SKM-1 treated with dmso at 0.1 percent for 144 hours (cell line): ENCODE measurements at regions not wholly inside any gene's neighbourhood (a gene's known extent, or its start where the extent isn't known, plus 50 kb on each side); places are given as distances from the start of the nearest gene placed in this dataset.

ENCODE experiments used
- DNase-seq: peaks from one replicate; lab custom pipeline; 2025; ENCODE audit not compliant: unreplicated experiment; lab: John Stamatoyannopoulos, UW

- no peak for DNase-seq
These were observed 591.6 kb upstream of the PFKP start for GRCh38 chr10:2475711-2476217.

GRCh38 chr10:2471811-2472210, 595.5 kb upstream of the PFKP start:
- no peak for DNase-seq

DNA sequence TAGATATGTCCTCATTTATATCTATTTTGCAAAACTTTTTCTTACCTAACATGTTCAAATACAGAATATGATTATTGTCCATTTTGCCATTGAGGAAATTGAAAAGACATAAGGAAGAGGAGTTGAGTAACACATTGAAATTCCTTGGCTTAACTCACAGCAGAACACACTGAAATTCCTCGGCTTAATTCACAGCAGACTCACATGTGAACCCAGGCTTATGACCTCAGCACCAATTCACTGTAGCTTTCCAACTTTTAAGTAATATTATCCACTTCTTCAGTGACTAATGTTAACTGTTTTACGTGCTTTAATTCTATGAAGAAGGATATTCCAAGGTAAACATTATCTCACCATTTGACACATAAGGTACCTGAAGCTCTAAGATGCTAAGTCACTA, 597.5 kb upstream of the PFKP start:
- DNase-seq: no peak

DNA sequence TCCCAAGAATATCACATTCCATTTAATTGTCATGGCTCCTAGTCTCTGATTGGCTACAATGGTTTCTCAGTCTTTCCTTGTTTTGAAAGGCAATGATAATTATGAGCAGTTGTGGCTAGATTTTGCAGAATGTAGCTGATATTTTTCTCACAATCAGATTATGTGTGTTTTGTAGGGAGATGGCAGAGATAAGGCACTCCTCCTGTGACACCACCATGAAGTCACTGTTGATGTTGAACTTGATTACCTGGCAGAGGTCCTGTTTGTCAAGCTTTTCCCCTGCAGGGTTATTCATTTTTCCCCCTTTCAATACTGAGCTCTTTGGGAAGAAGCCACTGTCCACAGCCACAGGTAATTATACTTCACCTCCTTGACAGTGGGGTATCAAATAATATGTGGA, 602.9 kb upstream of the PFKP start:
- no peak for DNase-seq

DNA sequence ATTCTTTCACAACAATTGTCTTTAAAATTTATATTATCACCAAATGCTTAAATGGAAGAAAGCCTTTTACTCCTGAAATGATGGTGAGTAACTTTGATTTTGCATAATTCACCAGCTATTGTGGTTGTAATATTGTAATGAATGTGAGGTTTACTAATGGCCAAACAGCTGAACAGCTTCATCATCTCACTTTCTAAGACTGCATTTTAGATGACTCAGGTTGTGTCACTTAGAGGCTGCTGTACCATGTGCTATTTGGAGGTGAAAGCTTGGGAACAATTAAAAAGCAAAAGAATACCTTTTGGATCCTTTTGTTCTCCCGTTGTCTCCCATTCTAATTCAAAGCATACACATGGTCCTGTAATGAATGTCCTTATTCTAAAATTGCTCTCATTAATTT, 604.0 kb upstream of the PFKP start:
- no peak for DNase-seq

DNA sequence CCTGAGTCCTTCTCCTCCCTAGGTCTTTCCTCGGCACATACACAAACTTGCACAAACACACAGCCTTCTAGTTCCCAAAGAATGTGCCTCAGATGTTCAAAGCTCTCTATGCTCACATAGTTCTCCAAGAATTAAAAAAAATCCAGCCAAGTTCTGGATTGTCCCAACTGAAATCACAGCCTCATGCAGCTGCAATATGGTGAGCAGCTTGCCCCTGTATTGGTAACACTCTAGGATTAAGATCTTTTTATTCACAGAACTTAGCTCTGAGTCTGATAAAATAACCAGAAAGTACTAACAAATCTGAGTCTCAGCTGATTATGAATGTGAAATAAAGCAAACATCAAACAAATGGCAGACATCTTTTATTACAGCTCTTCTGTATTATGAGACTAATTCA, 604.8 kb upstream of the PFKP start:
- no peak for DNase-seq

- DNase-seq: no peak
These were observed 606.5 kb upstream of the PFKP start for GRCh38 chr10:2460812-2461211.

DNA sequence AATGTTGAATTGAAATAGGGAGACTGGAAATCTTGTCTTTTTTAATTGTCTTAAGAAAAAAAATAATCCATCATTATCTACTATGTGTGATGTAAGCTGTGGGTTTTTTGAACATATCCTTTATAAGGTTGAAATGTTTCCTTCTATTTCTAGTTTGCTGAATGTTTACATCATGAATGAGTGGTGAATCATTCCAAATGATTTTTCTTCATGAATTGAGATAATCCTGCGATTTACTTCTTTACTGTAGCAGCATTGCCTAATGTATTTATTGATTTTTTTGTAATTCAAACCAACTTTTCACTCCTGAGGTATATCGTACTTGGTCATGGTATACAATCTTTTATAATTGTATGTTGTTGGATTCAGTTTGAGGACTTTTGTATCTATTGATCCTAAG, 607.6 kb upstream of the PFKP start:
- DNase-seq: no peak

DNA sequence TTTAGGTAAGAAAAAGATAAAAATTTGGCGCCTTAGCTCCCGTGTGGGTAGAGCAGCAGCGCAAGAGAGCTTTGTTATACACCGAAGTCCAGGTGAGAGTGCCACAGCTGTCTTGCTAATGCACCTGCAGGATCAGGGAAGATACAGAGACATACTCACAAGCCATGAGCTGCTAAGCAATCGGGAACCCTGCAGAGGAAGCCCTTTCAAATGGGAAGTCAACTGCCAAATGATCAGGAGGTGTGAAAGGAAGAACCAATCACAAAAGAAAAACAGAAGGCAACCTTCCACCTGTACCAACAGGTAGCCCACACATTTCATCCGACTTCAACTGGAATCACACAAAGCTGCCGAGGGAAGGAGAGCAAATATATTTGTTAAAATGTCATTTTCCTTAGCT, 610.5 kb upstream of the PFKP start:
- DNase-seq: no peak

DNA sequence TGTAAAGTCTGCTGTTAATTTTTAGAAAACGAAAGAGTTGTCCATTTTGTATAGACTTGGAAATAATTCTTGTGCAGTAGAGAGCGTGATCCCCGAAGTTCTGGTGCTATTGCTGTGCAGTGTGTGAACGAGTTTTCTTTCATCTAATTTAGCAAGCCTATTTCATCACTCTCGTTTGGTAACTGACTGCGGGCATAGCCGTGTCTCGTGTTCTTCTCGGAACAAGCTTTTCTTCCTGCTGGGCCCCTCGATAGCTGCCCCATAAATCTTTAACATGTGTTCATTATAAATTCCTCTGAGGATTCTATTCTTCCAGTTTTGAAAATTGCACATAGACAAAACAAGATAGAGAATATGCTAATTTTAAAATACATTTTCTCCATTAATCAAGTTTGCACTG, 622.0 kb upstream of the PFKP start:
- no peak for DNase-seq

DNA sequence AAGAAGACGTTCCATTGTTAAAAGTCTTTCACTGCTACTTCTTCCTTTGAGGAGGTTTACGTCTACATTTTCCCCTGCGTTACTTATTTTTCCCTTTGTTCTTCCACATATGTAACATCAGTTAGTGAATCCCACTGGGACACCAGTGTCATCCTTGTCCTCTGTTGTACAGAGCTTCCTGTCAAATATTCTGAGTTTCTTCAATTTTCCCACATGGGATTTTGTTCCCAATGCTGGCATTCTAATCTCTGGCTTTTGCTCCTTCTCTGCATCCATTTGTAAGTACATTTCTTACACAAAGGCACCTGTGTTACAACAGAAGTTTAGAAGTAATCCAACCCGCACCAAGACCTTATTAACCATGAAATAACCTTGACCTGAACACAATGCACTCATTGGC, 627.4 kb upstream of the PFKP start:
- DNase-seq: no peak

DNA sequence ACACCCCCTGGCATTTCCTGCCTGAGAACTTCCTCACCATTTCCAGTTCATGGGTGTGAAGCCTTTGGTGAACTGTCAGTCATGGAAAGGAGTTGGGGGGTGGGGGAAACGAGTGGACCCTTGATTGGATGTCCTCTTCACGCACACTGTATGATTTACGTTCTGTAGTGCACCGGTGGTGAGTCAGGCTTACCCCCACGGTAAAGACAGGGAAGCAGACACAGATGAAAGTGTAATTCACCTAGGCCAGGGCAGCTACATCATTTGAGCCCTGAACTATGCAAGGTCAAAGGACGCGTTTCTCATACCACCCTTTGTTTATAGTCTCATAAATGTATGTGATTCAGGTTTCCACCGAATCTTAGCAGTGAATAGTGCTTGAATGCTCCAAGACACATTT, 628.3 kb upstream of the PFKP start:
- DNase-seq: no peak

DNA sequence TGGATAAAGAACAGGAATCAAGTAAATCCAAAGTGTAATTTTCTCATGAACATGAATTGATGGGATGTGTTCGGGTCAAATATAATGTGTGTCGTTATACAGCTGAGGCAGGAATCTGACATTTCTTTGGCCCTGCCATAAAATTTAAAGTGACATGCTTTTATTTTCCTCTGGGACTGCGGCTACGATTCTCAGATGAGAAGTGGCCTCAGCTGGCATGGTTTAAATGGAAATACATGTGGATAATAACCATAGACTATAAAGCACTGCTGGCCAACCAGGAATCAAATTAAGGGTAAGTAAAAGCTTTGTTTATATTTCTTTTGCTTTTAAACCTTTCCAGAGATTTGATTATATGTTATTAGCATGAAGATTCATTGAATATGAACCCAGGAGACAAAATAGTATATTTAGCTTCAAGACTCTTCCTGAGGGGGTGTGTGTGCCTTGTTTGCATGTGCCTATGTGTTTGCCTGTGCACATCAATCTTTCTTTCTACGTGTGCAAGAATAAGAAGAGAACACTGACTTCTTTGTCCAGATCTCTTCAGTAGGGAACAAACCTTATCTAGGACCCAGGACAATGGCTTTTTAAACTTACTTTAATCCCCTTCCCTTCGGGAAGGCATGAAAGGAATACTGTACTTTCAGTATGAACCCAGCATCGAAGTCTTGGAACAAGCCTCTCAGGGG, 629.0 kb upstream of the PFKP start:
- DNase-seq: no peak

- no peak for DNase-seq
These were observed 630.4 kb upstream of the PFKP start for GRCh38 chr10:2436933-2437332.

DNA sequence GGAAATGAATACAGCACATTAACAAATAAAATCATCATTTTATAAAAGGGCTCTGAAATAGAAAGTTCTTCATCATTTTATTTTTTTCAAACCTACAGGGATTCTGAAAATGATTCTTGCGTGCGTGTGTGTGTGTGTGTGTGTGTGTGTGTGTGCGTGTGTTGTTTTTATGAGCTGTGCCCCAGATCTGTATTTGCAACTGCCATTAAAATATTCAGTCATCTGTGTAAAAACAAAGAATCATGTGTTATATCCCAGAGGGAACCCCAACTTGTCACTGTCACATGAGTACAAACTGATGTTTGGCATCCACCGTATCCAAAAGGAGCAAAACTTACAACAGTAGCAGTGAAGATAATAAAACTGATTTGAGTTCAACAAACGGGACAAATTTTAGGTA, 635.4 kb upstream of the PFKP start:
- DNase-seq: no peak

- DNase-seq: no peak
These were observed 639.9 kb upstream of the PFKP start for GRCh38 chr10:2427412-2427811.

DNA sequence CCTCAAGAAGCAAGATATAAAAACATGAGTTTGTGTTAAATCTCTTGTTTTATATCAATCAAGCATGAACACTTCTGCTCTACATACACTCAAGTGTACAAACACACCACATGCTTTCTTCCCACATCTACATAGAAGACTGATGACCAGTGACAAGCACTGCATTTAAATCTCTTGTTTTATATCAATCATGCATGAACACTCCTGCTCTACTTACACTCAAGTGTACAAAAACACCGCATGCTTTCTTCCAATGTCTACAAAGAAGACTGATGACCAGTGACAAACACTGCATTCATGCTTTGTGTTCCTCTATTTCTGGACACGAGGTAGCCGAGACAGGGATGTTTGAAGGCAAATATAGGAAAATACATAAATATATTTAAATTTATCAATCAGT, 642.0 kb upstream of the PFKP start:
- no peak for DNase-seq

GRCh38 chr10:2414562-2414961, 652.8 kb upstream of the PFKP start:
- no peak for DNase-seq

GRCh38 chr10:2414039-2414438, 653.3 kb upstream of the PFKP start:
- DNase-seq: no peak

- no peak for DNase-seq
These were observed 657.3 kb upstream of the PFKP start for GRCh38 chr10:2410049-2410448.

DNA sequence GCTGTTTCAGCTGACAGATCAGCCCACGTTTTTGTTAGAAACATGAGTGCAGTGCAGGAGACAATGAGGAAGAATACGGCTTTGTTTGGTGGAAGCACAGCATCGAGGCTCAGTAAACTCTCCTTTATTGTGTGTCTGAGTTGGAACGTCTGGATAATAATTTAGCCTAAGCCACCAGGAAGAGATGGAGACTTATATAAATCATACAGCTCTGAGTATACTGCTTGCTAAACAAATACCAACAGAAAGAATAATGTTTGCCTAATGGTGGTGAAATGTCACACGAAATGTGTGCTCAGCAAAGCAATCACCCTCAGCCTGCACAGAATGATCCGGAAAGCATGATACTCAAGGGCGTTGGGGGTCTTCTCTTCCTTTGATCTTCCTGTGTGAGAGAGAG, 664.1 kb upstream of the ADARB2 start:
- no peak for DNase-seq

DNA sequence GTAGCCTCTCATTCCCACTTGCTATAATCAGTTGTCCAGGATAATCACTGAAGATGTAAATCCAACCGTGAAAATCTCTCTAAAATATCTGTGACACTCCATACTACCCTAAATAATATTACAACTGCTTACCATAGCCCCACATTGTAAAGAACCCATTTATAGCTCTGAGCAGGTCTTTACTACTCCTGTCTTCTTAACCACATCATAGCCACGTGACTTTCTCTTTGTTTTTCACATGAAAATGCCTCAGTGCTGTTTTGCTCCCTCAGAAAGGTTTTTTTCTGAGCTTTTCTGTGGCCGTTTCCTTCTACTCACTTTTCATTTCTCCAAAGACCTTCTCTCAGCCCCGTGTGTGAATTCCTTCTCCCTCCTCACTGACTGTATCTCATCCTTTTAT, 662.2 kb upstream of the ADARB2 start:
- DNase-seq: no peak

- DNase-seq: no peak
These were observed 655.0 kb upstream of the ADARB2 start for GRCh38 chr10:2392145-2392812.
